ENCODE measurements at regions not wholly inside any gene's neighbourhood (a gene's known extent, or its start where the extent isn't known, plus 50 kb on each side); places are given as distances from the start of the nearest gene placed in this dataset.
"Not testable (repeated sequence)": the region's sequence is repeated elsewhere in the genome, so short reads cannot be mapped to it uniquely, and the experiment has no call there.

- DNase-seq (ENCODE audit: low spot score), result no peak
Observed at GRCh38 chr12:69130064-69130463, 109.3 kb upstream of the CPSF6 start.

DNA sequence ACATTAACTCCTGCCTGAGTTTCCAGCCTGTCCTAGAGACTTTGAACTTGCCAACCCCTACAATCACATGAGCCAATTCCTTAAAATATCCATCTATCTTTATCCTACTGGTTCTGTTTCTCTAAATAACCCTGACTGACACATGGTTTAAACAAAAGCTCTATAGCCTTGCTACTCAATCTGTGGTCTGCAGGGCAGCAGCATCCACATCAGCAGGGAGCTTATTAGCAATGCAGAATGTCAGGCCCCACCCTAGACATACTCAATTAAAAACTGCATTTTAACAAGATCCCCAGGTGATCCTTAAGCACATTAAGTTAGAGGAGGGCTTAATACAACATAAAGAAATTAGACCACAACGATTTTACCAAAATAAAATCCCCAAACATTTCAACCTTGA lies 108.3 kb upstream of the CPSF6 start:
- DNase-seq (ENCODE audit: low spot score), result no peak

DNA sequence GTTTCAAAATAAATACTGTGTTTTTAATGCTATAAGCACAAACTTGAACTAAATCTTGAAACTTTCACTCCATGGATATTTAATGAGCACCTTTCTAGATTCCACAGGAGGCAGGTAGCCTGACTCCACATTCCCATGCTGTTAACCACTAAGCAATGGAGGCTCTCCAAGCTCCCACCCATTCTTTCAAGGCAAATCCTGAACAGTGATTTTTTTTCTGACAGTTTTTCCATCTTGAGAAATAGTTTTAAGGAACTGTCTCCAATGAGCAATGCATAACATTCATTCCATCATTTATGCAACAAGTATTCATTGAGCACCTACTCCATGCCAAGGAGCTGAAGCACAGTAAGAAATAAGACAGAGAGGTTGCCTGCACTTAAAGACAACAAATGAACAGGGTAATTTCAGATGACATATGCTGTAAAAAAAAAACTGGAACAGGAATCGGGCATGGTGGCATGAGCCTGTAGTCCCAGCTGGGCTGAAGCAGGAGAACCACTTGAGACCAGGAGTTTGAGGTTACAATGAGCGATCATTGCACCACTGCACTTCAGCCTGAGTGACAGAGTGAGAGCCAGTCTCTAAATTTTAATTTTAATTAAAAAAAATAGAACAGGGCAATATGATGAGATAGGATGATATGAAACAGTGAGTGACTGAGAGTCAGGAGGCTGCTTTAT lies 102.3 kb upstream of the CPSF6 start:
- DNase-seq (ENCODE audit: low spot score), result no peak

DNA sequence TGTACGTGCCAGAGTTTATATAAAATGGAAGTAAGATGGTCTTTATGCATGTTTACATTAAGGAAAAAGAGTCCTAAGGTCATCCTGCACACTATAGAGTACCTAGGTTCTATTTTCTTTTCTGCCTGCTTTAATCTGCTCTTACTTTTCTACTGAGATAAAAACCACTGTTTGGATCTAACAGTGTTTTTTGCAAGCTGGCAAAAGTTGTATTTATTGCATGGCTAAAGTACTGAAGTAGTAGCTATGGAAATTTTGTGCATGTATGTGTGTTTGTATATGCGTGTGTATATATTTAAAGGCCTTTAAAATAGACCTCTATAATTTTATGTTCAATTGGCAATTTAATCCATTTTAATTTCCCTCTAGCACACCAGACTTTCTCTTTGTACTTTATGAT lies 98.3 kb upstream of the CPSF6 start:
- DNase-seq (ENCODE audit: low spot score), result no peak

DNA sequence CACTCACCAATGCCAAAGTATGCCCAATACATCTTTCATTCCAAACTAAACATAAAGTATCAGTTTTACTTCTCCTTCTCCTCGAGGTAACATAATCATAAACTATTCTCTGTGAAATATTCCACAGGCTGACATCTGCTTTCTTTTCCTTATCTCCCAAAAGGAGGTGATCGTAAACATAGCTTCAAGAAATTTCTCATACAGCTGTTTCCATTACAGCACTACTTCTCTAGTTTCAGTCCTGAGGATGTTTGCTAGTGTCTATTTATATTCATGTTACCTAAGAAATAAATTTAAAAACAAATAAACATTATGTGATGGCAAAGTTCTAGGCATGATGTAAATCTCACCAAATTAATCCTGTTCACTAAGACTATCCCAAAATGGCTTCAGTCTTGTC lies 90.1 kb upstream of the CPSF6 start:
- no peak for DNase-seq (ENCODE audit: low spot score)

DNA sequence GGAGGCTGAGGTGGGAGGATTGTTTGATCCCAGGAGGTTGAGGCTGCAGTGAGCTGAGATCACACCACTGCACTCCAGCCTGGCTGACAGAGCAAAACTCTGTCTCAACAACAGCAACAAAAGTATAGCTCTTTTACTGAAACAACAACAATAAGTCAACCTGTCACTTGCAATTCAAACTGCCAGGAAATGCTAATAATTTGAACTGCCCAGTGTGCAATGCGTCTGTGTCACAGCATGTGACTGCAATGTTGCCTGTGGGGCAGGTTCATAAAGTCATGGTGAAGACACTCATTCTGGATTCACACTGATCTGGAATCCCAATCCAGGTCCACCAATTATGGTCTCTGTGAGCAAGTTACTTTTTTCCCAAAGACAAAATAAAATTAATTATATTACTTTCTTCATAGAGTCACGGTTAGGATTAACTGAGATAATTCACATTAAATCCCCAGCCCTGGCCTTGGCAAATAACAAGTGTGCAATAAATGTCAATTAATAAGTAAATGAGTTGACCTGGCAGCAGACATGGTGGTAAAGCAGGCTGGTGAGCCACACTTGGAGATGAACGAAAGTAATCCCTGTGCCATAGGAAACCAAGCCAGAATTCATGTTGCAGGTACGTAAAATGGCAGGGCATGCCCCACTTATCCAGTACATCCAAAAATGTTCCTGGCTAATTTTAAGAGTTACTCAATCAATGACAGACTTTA lies 89.1 kb upstream of the CPSF6 start:
- DNase-seq (ENCODE audit: low spot score), result no peak

- no peak for DNase-seq (ENCODE audit: low spot score)
Observed at GRCh38 chr12:69150796-69151127, 88.6 kb upstream of the CPSF6 start.

- DNase-seq (ENCODE audit: low spot score), result no peak
Observed at GRCh38 chr12:69151254-69151764, 88.1 kb upstream of the CPSF6 start.

DNA sequence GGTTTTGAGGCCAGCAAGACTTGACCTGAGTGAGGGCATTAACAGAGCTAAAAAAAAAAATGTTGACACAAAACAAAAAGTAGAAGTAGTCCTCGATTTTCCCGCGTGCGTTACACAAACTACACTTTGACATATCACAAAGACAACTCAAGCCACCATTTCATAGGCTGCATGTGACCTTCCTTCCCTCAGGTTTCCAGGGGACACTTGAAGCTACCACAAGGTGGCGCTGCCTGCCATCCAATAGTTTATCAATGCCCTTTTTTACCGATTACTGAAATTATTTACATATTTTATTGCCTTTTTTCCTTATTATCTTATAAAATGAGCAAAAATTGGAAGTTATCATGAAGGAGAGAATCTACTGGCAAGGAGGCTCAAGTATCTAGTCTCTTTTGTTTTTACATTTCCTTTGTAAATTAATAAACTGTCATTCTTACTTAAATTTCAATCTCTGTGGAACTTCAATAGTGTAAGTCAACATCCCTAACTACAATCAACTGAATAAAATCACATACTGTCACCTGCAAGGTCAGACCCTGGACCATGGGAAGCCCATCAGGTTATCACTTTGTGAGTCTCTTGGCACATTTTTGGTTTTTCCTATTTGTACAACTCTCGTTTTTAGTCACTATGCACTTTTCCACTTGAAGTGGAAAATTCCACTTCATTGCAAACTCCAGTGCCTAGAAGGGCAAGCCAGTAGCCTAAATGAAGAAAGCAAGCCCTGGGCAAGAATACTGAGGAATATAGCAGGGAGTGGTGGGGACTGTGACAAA lies 84.6 kb upstream of the CPSF6 start:
- DNase-seq (ENCODE audit: low spot score), result peak; percentile 75

- DNase-seq (ENCODE audit: low spot score), result peak; percentile 87
Observed at GRCh38 chr12:69157023-69157655, 82.2 kb upstream of the CPSF6 start.

- DNase-seq (ENCODE audit: low spot score), result no peak
Observed at GRCh38 chr12:69161829-69162228, 77.5 kb upstream of the CPSF6 start.

- DNase-seq (ENCODE audit: low spot score), result no peak
Observed at GRCh38 chr12:69163681-69164362, 75.5 kb upstream of the CPSF6 start.

DNA sequence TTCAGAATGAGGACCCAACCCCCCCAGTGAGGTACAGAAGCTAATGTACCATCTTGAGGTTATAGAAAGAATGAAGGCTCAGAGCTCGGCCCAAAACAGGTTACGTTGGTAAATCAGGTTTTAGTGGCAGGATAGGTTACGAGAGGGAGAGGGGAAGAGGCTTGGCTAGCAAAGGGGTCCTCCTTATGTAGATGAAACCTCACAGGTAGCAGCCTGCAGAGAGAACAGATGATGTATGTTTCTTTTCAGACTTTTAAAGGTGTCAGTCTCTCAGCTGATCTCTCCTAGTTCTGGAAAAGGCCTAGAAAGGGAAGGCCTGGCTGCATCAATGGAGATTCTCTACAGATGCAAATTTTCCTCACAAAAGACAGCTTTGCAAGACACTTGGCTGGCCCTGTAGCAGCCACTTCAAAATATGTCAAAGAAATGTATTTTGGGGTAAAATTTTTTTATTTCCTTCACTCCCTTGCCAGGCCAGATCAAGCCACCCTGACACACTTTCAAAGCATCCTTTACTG lies 71.7 kb upstream of the CPSF6 start:
- no peak for DNase-seq (ENCODE audit: low spot score)

DNA sequence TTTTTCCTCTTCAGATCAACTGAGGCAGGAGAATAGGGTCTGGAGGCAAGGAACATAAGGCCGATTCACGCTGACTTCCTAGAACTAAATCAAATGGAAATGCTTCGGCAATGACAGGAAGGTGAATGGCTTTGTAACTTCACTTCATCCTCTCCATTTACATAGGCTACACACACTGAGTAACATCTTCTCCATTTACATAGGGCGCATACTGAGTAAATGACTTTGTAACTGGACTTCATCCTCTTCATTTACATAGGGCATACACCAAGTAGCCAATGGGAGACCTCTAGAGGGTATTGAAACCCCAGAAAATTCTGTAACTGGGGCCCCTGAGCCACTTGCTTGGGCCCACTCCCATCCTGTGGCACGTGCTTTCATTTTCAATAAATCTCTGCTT lies 71.0 kb upstream of the CPSF6 start:
- no peak for DNase-seq (ENCODE audit: low spot score)

DNA sequence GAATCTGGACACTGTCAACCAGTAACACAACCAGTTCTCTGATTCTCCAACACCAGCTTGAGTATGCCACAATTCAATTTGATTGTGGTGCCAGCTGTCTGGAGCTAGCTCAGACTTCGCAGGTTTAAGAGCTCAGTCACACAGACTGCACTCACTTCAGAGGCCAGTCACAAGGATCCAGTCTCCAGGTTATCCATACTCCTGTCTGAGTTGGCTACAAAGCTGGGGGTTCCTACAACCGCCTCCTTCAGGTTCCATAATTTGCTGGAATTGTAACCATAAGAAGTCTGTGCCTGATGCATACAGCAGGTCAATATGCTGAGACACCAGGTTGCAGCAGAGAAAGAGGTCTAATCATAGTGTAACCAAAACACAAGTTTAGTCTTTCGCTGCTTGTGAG lies 70.5 kb upstream of the CPSF6 start:
- no peak for DNase-seq (ENCODE audit: low spot score)

DNA sequence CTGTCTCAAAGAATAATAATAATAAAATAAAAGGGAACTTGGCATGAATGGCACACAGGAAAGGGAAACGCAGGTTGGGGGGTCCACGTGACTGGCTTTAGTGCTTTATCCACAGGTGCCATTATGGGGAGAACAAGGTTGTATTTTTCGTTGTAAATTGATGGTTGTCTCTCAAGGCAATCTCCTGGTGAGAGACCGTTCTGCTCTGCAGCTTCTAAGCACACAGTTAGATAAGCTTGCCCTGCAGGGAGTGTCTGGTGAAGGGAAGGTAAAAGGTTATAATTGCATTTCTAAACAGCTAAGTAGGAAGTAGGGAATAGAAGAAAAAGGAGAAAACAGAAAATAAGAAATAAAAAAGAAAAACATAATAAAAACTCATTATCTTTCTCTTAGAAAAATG lies 69.1 kb upstream of the CPSF6 start:
- DNase-seq (ENCODE audit: low spot score), result no peak

- DNase-seq (ENCODE audit: low spot score), result no peak
Observed at GRCh38 chr12:69171881-69172280, 67.5 kb upstream of the CPSF6 start.

DNA sequence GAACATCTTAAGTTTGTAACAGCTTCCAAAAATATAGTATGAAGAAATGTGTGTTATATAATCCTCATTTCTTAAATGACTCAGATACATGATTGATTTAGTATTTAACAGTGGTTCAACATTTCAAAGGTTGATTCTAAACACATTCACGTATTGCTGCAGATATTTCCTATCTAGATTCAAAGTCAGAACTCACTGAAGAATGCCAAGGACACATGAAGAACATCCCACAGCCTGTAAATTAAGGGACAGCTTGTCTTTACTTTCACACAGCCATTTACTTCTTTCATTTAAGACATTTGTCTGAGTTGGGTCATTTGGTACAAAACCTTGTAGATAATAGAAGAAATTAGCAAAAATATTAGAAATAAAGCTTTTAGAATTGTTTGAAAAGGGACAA lies 66.9 kb upstream of the CPSF6 start:
- no peak for DNase-seq (ENCODE audit: low spot score)

DNA sequence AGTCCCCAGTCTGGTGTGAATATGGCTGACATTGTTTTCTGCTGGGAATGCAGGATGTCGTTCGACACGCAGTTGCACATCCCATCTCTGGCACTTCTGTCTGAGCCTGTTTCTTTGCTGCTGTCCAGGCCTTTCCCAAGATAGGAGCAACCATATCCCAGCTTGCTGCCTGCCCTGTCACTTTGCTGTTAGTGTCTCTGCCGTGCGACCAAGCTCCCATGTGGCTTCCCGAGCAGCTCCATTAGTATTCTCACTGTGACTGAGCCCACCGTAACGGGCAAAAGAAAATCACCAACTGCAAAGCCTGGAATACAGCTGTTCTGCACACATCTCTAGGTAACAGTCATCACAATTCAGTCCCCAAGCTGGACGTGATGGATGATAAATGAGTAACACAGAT lies 66.0 kb upstream of the CPSF6 start:
- no peak for DNase-seq (ENCODE audit: low spot score)

GRCh38 chr12:69179786-69180185 lies 59.6 kb upstream of the CPSF6 start:
- no peak for DNase-seq (ENCODE audit: low spot score)

DNA sequence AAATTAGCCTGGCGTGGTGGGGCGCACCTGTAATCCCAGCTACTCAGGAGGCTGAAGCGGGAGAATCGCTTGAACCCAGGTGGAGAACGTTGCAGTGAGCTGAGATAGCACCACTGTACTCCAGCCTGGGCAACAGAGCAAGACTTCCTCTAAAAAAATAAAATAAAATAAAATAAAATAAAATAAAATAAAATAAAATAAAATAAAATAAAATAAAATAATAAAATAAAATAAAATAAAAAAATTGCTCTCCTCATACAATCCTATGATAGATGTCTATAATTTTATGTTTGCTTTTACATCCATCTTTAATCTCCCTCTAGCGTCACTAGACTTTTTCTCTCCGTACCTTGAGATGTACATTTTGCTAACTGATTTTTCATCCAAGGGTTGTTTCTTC lies 51.8 kb upstream of the CPSF6 start:
- not testable (repeated sequence) for DNase-seq (ENCODE audit: low spot score)

Measured in iPS-NIHi11 (cell line).